ENCODE measurements at regions not wholly inside any gene's neighbourhood (a gene's known extent, or its start where the extent isn't known, plus 50 kb on each side); places are given as distances from the start of the nearest gene placed in this dataset.

DNA sequence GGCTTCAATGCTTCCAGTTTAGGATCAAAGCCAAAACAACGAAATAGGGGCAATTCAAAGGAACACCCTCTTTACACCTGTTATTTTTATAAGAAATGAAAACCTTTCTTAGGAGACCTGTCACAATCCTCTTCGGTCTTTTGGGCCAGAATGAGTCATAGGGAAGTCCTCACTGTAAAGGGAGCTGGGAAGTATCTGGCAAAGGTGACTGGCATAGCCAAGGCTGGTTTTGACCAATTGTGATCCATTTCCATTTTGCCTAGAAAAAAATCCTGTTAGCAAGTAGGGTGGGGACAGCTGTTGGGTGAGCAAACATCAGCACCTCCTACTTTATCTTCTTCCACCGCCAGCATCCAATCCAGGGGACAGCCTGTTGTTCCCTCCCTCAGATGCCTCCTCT is 343.2 kb upstream of the SULF2 start:
- no peak for TF ChIP-seq EZH2 (IDR thresholded peaks at IDR 0.05)
- TF ChIP-seq, protein P1, sequence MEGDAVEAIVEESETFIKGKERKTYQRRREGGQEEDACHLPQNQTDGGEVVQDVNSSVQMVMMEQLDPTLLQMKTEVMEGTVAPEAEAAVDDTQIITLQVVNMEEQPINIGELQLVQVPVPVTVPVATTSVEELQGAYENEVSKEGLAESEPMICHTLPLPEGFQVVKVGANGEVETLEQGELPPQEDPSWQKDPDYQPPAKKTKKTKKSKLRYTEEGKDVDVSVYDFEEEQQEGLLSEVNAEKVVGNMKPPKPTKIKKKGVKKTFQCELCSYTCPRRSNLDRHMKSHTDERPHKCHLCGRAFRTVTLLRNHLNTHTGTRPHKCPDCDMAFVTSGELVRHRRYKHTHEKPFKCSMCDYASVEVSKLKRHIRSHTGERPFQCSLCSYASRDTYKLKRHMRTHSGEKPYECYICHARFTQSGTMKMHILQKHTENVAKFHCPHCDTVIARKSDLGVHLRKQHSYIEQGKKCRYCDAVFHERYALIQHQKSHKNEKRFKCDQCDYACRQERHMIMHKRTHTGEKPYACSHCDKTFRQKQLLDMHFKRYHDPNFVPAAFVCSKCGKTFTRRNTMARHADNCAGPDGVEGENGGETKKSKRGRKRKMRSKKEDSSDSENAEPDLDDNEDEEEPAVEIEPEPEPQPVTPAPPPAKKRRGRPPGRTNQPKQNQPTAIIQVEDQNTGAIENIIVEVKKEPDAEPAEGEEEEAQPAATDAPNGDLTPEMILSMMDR (IDR thresholded peaks at IDR 0.05), result no peak
- TF ChIP-seq EZH2phosphoT487 (IDR thresholded peaks at IDR 0.05), result no peak
